C1 segment of cervical spinal cord (tissue), 14 donors: ENCODE measurements at regions not wholly inside any gene's neighbourhood (a gene's known extent, or its start where the extent isn't known, plus 50 kb on each side); places are given as distances from the start of the nearest gene placed in this dataset.

ENCODE experiments used
- DNase-seq, 14 donors: peaks; one replicate each; lab custom pipeline; 2025; lab: John Stamatoyannopoulos, UW

- DNase-seq, result no peak
Observed at GRCh38 chr18:57916684-57917083, 113.6 kb upstream of the ATP8B1 start.

GRCh38 chr18:57915865-57916582, 112.9 kb upstream of the ATP8B1 start:
- peak in 13 of 14 donors; percentile 12 to 82 (median 58) for DNase-seq

GRCh38 chr18:57915248-57915647, 112.1 kb upstream of the ATP8B1 start:
- peak in 1 of 14 donors; percentile 37 for DNase-seq

- DNase-seq, result no peak
Observed at GRCh38 chr18:57913686-57914085, 110.6 kb upstream of the ATP8B1 start.

- DNase-seq, result no peak
Observed at GRCh38 chr18:57910817-57911216, 107.7 kb upstream of the ATP8B1 start.

- no peak for DNase-seq
Observed at GRCh38 chr18:57910134-57910533, 107.0 kb upstream of the ATP8B1 start.

GRCh38 chr18:57909620-57910019, 106.5 kb upstream of the ATP8B1 start:
- no peak for DNase-seq

- no peak for DNase-seq
Observed at GRCh38 chr18:57908092-57908491, 105.0 kb upstream of the ATP8B1 start.

GRCh38 chr18:57907550-57907949, 104.4 kb upstream of the ATP8B1 start:
- DNase-seq, result no peak

GRCh38 chr18:57906852-57907251, 103.7 kb upstream of the ATP8B1 start:
- no peak for DNase-seq

- no peak for DNase-seq
Observed at GRCh38 chr18:57904535-57904934, 101.4 kb upstream of the ATP8B1 start.

- no peak for DNase-seq
Observed at GRCh38 chr18:57902721-57903120, 99.6 kb upstream of the ATP8B1 start.

GRCh38 chr18:57901825-57902589, 98.9 kb upstream of the ATP8B1 start:
- DNase-seq, result no peak

- DNase-seq, result no peak
Observed at GRCh38 chr18:57900906-57901435, 97.9 kb upstream of the ATP8B1 start.

GRCh38 chr18:57898506-57899124, 95.5 kb upstream of the ATP8B1 start:
- DNase-seq, result no peak

GRCh38 chr18:57895182-57895581, 92.1 kb upstream of the ATP8B1 start:
- no peak for DNase-seq

GRCh38 chr18:57891707-57892391, 88.7 kb upstream of the ATP8B1 start:
- no peak for DNase-seq

- peak in 1 of 14 donors; percentile 70 for DNase-seq
Observed at GRCh38 chr18:57890266-57890665, 87.2 kb upstream of the ATP8B1 start.

- no peak for DNase-seq
Observed at GRCh38 chr18:57889841-57890240, 86.7 kb upstream of the ATP8B1 start.

GRCh38 chr18:57887543-57888383, 84.6 kb upstream of the ATP8B1 start:
- DNase-seq, result no peak

GRCh38 chr18:57885931-57886330, 82.8 kb upstream of the ATP8B1 start:
- DNase-seq, result no peak
